Neural crest cell (in vitro differentiated cells): ENCODE measurements at regions not wholly inside any gene's neighbourhood (a gene's known extent, or its start where the extent isn't known, plus 50 kb on each side); places are given as distances from the start of the nearest gene placed in this dataset.
A peak's percentile ranks its signal among the peaks of the same experiment; 100 is the strongest.

Source experiments
- DNase-seq: peaks from one replicate; pipeline ENCODE4 v3.0.0; 2021; ENCODE audit warnings: low read depth, mixed read lengths, low spot score
- H3K27ac Mint-ChIP-seq: one replicate; pipeline ENCODE4 v1.8.0; 2021; ENCODE audit warnings: mild to moderate bottlenecking, mixed read lengths; ENCODE audit not compliant: unreplicated experiment
- H3K27me3 Mint-ChIP-seq: 2 replicates; pipeline ENCODE4 v1.8.0; 2021; ENCODE audit warnings: low read depth, mild to moderate bottlenecking, mixed read lengths
- H3K36me3 Mint-ChIP-seq: 2 replicates; pipeline ENCODE4 v1.8.0; 2021; ENCODE audit warnings: low read depth, mild to moderate bottlenecking, mixed read lengths
- H3K4me1 Mint-ChIP-seq: 2 replicates; pipeline ENCODE4 v1.8.0; 2021; ENCODE audit warnings: mixed read lengths
- H3K4me3 Mint-ChIP-seq: one replicate; pipeline ENCODE4 v1.8.0; 2021; ENCODE audit warnings: mild to moderate bottlenecking, mixed read lengths
- H3K9me3 Mint-ChIP-seq: 2 replicates; pipeline ENCODE4 v1.8.0; 2021; ENCODE audit warnings: mixed read lengths
- TF ChIP-seq, protein P1 (sequence below): fragments of 200-600 bp; sonication (generic); conservative IDR thresholded peaks from 2 replicates; pipeline ENCODE4 v1.5.0; 2021; ENCODE audit warnings: antibody characterized with exemption, mild to moderate bottlenecking

DNA sequence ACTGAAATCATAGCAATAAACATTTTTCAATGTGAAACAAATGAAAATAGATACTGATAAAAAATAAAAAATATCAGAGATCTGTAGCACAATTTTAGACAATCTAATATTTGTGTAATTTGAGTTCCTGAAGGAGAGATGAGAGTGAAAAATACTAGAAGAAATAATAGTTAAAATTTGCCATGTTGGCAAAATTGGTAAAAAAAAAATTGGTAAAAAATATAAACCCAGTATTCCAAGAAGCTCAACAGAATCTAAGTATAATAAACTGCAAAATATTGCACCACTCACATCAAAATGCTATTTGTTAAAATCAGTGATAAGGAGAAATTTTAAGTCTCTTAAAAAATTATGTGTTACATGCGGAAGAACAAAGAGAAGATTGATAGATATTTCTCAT, 1680.7 kb downstream of the PCDH7 start:
- no peaks in the 10 kb centered on the region for H3K27me3 Mint-ChIP-seq
- no peaks in the 10 kb centered on the region for H3K4me1 Mint-ChIP-seq
- H3K36me3 Mint-ChIP-seq: no peaks in the 10 kb centered on the region
- DNase-seq: no peak
- no peak overlapping the region for H3K27ac Mint-ChIP-seq
- H3K4me3 Mint-ChIP-seq: no peak overlapping the region
- H3K9me3 Mint-ChIP-seq: peaks cover 4% of the 10 kb centered on the region
- TF ChIP-seq, protein P1, sequence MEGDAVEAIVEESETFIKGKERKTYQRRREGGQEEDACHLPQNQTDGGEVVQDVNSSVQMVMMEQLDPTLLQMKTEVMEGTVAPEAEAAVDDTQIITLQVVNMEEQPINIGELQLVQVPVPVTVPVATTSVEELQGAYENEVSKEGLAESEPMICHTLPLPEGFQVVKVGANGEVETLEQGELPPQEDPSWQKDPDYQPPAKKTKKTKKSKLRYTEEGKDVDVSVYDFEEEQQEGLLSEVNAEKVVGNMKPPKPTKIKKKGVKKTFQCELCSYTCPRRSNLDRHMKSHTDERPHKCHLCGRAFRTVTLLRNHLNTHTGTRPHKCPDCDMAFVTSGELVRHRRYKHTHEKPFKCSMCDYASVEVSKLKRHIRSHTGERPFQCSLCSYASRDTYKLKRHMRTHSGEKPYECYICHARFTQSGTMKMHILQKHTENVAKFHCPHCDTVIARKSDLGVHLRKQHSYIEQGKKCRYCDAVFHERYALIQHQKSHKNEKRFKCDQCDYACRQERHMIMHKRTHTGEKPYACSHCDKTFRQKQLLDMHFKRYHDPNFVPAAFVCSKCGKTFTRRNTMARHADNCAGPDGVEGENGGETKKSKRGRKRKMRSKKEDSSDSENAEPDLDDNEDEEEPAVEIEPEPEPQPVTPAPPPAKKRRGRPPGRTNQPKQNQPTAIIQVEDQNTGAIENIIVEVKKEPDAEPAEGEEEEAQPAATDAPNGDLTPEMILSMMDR: no peak

DNA sequence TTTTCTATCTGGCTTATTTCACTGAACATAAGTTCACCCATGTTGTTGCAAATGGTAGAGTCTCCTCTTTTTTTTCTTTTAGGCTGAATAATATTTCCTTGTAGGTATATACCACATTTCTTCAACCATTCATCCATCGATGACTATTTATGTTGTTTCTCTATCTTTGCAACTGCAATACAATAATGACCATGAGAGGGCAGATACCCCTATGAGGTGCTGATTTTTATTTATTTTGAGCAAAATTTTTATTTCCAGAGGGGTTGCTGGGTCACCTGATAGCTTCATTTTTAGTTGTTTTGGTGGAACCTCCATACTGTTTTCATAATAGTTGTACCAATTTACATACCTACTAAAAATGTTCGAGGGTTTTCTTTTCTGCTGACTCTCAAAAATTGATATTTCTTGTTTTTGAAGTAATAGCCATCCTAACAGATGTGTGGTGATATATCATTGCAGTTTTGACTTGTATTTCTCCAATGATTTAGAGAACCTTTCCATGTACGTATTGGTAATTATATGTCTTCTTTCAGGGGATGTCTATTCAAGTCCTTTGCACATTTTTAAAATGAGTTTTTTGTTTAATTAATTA, 1697.0 kb downstream of the PCDH7 start:
- Mint-ChIP-seq H3K27me3 (no peaks in the 10 kb centered on the region), H3K9me3 (peaks cover 4% of the 10 kb centered on the region), H3K4me3 (no peak overlapping the region), H3K36me3 (no peaks in the 10 kb centered on the region), H3K4me1 (no peaks in the 10 kb centered on the region), H3K27ac (no peak overlapping the region)
- TF ChIP-seq, protein P1: peak; percentile 42
- no peak for DNase-seq

DNA sequence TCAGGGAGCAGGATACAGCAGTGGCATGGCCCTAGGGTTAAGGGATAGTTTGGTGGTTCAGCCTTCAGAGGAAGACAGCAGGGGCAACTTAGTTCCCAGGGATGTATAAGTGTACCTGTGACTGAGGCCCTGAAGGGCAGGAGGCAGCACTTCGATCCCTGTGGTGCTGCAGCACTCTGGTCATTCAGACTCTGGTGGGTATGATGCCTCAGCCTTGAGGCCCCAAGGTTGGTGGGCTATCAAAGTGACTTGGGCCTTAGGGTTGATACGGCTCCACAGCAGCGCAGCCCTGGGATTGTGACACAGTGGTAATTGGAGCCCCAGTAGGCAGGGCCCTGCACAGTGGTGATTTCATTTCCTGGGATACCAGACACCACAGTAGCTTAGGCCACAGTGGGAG, 1703.1 kb downstream of the PCDH7 start:
- Mint-ChIP-seq H3K4me1 (no peaks in the 10 kb centered on the region), H3K9me3 (peaks cover 6% of the 10 kb centered on the region), H3K27me3 (no peaks in the 10 kb centered on the region), H3K36me3 (no peaks in the 10 kb centered on the region), H3K27ac (no peak overlapping the region), H3K4me3 (no peak overlapping the region)
- TF ChIP-seq, protein P1: no peak
- DNase-seq: no peak

DNA sequence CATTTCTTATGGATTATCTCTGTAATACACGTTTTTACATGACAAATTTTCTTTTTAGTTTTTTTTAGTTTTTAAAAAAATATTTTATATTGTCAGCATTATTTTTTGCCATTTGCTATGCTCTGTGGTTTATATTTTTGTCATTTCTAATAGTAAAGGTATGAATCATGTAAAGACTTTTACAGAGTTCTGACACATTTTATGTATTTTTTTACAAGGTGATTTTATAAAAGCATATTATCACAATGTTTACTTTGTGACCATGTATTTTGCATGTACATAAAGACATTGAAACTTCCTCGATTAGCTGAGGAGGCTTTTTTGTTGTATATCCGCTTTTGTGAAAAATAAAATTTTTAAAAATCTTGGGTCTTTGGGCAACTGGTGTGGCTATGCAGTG, 1705.1 kb downstream of the PCDH7 start:
- no peak for DNase-seq
- no peaks in the 10 kb centered on the region for H3K36me3 Mint-ChIP-seq
- H3K9me3 Mint-ChIP-seq: peaks cover 6% of the 10 kb centered on the region
- no peak overlapping the region for H3K27ac Mint-ChIP-seq
- no peaks in the 10 kb centered on the region for H3K4me1 Mint-ChIP-seq
- H3K27me3 Mint-ChIP-seq: no peaks in the 10 kb centered on the region
- TF ChIP-seq, protein P1: no peak
- H3K4me3 Mint-ChIP-seq: no peak overlapping the region

DNA sequence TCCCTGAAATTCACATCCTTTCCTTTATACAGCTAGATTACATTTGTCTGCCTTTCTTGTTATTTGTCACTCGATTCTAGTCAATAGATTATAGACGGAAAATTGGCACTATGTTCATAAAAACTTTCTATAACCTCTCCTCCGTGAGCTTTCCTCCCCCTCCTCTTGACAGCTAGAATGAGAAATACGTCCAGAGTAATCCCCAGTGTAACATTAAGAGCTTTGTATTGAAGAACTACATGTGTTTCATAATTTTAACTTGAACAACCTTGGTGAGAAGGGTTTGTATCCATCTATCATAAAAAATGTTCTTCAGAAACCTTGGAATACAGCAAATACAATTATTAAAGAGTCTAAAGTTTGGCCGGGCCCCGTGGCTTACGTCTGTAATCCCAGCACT, 1707.4 kb downstream of the PCDH7 start:
- Mint-ChIP-seq H3K9me3 (peaks cover 13% of the 10 kb centered on the region), H3K4me1 (no peaks in the 10 kb centered on the region)
- DNase-seq: no peak

More for the DNA sequence above, 1707.4 kb downstream of the PCDH7 start:
- peaks cover 2% of the 10 kb centered on the region for H3K36me3 Mint-ChIP-seq
- H3K27ac Mint-ChIP-seq: no peak overlapping the region
- H3K27me3 Mint-ChIP-seq: no peaks in the 10 kb centered on the region
- TF ChIP-seq, protein P1: no peak
- H3K4me3 Mint-ChIP-seq: no peak overlapping the region
